LNCaP clone FGC (cell line): ENCODE measurements at regions not wholly inside any gene's neighbourhood (a gene's known extent, or its start where the extent isn't known, plus 50 kb on each side); places are given as distances from the start of the nearest gene placed in this dataset.
A peak's percentile ranks its signal among the peaks of the same experiment; 100 is the strongest.

Experiments used
- DNase-seq: peaks from one replicate; pipeline ENCODE4 v3.0.0-alpha.2; 2011; ENCODE audit warnings: low read depth
- H3K4me3 ChIP-seq: 2 replicates; pipeline ENCODE4 v1.5.1; 2011; ENCODE audit warnings: mild to moderate bottlenecking, low read depth, low read length, control low read depth
- TF ChIP-seq, protein P1 (sequence below): IDR thresholded peaks from 2 replicates; pipeline ENCODE4 v1.5.1; 2012; ENCODE audit warnings: mild to moderate bottlenecking; ENCODE audit not compliant: control insufficient read depth, insufficient read depth; ENCODE audit errors: extremely low read depth

DNA sequence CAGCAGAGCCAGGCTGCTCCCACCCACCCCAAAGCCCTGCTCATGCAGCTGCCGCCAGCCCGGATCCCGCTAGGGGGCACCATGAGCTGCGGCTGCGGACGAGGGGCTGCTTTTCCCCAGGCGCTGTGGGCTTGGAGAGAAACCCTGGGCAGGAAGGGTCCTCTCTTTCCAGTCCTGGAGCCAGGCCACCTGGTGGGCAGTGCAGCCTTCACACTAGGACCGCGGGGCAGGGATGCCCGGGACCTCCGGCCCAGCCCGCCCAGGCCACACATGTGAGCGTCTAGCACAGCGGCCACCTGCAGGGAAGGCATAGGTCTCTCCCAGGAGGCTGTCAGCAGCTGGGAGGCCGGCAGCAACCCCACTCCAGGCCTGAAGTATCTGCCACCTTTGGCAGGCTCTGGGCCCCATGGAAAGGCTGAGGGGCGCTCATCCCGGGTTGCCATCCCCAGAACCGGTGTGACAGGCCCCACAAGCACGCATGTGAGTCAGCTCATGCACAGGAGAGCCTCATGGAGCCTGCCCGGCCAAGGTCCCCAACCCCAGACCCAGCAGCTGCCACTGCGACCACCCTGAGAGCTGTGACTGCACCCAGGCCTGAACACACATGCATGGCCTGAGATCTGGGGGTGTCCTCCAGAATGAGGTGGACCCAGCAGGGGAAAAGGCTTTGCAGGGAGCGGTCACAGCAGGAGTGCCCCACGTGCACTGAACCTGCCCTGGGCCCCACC lies 280.0 kb upstream of the RTL1 start:
- H3K4me3 ChIP-seq: no peak overlapping the region
- TF ChIP-seq, protein P1, sequence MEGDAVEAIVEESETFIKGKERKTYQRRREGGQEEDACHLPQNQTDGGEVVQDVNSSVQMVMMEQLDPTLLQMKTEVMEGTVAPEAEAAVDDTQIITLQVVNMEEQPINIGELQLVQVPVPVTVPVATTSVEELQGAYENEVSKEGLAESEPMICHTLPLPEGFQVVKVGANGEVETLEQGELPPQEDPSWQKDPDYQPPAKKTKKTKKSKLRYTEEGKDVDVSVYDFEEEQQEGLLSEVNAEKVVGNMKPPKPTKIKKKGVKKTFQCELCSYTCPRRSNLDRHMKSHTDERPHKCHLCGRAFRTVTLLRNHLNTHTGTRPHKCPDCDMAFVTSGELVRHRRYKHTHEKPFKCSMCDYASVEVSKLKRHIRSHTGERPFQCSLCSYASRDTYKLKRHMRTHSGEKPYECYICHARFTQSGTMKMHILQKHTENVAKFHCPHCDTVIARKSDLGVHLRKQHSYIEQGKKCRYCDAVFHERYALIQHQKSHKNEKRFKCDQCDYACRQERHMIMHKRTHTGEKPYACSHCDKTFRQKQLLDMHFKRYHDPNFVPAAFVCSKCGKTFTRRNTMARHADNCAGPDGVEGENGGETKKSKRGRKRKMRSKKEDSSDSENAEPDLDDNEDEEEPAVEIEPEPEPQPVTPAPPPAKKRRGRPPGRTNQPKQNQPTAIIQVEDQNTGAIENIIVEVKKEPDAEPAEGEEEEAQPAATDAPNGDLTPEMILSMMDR: peak; percentile 45
- no peak for DNase-seq

DNA sequence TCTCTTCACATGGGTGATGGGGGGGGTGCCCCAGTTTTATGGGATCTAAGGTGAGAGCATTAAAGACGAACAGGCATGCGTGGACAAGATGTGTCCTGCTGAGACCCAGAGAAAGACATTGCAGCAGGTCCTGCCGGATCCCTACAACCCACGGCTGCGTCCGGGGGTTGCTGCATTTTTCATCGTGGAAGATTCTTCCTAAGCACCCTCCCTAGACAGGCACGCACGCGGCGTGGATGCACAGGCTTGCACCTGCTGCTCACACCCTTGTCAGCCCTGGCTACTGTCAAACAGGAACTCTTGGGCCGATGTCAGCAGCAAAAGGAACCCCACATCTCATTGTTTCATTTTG lies 280.6 kb upstream of the RTL1 start:
- TF ChIP-seq, protein P1: no peak
- no peak overlapping the region for H3K4me3 ChIP-seq
- no peak for DNase-seq

DNA sequence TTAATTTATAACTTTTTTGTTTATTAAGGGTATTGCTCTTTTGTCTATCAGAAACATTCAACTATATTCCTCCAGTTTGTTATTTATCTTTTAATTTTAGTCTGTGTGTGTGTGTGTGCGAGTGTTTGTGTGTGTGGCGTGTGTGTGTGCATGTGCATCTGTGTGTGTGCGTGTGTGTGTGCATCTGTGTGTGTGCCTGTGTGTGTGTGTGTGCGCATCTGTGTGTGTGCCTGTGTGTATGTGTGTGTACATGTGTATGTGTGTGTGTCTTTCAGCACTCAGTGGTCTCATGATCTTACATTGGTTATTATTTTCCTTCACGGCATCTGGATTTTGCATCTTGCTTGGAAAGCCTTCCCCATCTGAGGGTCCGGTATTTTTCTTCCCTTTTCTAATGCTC lies 281.1 kb upstream of the RTL1 start:
- no peak overlapping the region for H3K4me3 ChIP-seq
- no peak for DNase-seq
- TF ChIP-seq, protein P1: no peak

DNA sequence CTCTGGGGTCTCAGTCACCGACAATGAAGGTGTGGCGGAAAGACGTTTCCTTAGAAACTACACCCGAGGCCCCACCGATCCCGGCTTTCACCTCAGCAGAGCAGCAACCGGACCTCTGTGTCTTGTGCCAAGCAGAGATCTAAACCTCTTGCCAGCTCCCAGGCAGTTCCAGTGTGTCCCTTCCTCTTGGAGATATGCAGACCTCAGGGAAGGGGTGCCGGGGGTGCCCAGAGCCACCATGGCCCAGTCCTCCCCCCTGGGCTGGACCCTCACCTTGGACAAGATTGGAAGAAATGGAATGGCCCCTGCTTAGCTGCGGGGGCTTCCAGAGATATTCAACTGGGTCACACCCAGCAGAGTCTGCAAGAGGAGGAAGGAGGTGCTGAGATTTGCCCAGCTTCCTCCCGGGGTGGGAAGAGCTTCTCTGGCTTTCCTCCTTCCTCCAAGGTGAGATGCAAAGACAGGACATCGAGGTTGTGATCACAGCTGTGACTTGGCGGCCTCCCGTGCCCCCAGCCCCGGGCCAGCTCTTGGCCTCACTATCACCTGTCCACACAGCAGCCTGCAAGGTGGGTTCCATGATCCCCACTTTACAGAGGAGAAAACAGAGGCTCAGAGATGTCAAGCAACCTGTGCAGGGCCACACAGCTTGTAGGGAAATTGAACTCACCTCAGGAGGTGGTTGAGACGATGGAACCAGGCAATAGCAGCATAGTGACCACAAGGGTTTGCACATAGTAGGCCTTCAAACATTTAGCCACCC lies 281.7 kb upstream of the RTL1 start:
- TF ChIP-seq, protein P1: no peak
- H3K4me3 ChIP-seq: no peak overlapping the region
- no peak for DNase-seq

DNA sequence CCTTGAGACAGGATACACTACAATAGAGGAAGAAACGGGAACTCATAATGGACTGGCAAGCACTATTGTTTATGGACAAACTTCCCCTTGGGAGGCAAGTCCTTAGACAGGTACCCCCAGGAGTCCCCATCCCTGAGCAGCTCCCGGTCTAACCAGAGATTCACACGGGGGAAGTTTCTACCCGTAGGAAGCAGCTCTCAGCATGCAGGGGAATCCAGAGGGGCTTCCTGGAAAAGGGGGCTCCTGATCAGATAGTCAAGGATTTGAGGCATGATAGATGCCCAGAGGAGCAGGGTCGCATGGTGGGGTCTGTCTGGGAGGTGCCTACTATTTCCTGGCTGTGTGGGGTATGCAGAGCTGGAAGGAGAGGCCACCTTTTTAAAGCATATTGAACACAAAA lies 282.4 kb upstream of the RTL1 start:
- no peak overlapping the region for H3K4me3 ChIP-seq
- DNase-seq: no peak
- TF ChIP-seq, protein P1: no peak

DNA sequence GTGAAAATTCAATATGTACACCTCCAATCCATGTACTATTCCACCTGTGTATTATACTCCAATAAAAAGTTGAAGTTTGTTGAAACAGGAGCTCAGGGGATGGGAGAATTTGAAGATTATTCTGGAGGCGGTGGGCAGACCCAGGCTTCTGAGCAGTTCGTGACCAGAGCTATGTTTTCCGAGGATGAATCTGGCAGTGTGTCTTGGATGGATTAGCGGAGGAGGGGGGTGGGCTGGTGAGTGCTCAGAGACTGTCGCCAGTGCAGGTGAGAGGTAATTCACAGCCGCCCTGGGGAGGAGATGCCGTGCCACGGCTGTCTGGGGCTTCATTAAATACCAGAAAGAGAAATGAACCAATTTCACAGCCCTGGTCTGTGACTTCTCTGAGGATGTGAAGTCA lies 283.0 kb upstream of the RTL1 start:
- no peak overlapping the region for H3K4me3 ChIP-seq
- TF ChIP-seq, protein P1: no peak
- no peak for DNase-seq
